KMS-11 (cell line): ENCODE measurements at regions not wholly inside any gene's neighbourhood (a gene's known extent, or its start where the extent isn't known, plus 50 kb on each side); places are given as distances from the start of the nearest gene placed in this dataset.

Experiments
- H2AFZ ChIP-seq: fragments of 200-600 bp; sonication (generic); 2 replicates; pipeline ENCODE4 v1.6.1; 2016; ENCODE audit warnings: antibody characterized with exemption, mixed run types, low read depth
- H3K27ac ChIP-seq: fragments of 200-600 bp; sonication (generic); 2 replicates; pipeline ENCODE4 v1.6.1; 2016; ENCODE audit warnings: mild to moderate bottlenecking, mixed run types
- H3K27me3 ChIP-seq: fragments of 200-600 bp; sonication (generic); 2 replicates; pipeline ENCODE4 v1.6.1; 2017; ENCODE audit warnings: mild to moderate bottlenecking, low read depth, mixed run types, moderate library complexity; ENCODE audit not compliant: insufficient read depth
- H3K36me3 ChIP-seq: fragments of 200-600 bp; sonication (generic); 2 replicates; pipeline ENCODE4 v1.6.1; 2017; ENCODE audit warnings: mild to moderate bottlenecking, mixed run types; ENCODE audit not compliant: insufficient read depth
- H3K4me1 ChIP-seq: fragments of 200-600 bp; sonication (generic); 2 replicates; pipeline ENCODE4 v1.6.1; 2016; ENCODE audit warnings: mild to moderate bottlenecking, low read depth, mixed run types; ENCODE audit not compliant: poor library complexity, severe bottlenecking
- H3K4me2 ChIP-seq: fragments of 200-600 bp; sonication (generic); 2 replicates; pipeline ENCODE4 v1.7.0; 2016; ENCODE audit warnings: mild to moderate bottlenecking, mixed run types
- H3K4me3 ChIP-seq: fragments of 200-600 bp; sonication (generic); IDR thresholded peaks from 2 replicates; pipeline ENCODE4 v1.6.1; 2017; ENCODE audit warnings: low read depth, low read length, mixed read lengths; ENCODE audit not compliant: insufficient read depth
- H3K79me2 ChIP-seq: fragments of 200-600 bp; sonication (generic); 2 replicates; pipeline ENCODE4 v1.6.1; 2016; ENCODE audit warnings: low read depth, mixed run types; ENCODE audit not compliant: insufficient read depth
- H3K9ac ChIP-seq: fragments of 200-600 bp; sonication (generic); 2 replicates; pipeline ENCODE4 v1.6.1; 2016; ENCODE audit warnings: mild to moderate bottlenecking, mixed run types
- H4K20me1 ChIP-seq: fragments of 200-600 bp; sonication (generic); 2 replicates; pipeline ENCODE4 v1.6.1; 2016; ENCODE audit warnings: mild to moderate bottlenecking, mixed run types; ENCODE audit not compliant: insufficient read depth
- CTCF ChIP-seq: fragments of 200-600 bp; sonication (generic); conservative IDR thresholded peaks from 2 replicates; pipeline ENCODE4 v1.6.1; 2017; ENCODE audit warnings: low read depth, mild to moderate bottlenecking, antibody characterized with exemption, low read length, moderate library complexity, mixed read lengths

DNA sequence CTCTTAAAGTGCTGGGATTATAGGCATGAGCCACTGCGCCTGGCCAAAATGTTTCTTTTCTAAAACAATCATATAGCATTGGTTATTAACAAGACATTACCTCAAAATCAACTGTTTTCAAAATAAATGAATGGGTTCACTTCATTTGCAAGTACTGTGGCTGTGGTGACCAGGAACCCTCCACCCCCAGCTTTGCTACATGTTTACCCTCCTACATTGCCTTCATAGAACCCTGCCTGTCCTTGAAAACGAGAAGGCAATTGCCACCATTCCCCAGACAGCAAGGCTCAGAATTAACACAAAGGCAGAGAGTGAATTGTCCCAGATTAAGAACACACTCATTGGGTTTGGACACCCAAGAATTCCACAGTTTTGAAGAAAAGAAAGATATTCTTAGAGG, 116.6 kb upstream of the LGSN start:
- Histone ChIP-seq H3K4me2 (no peak overlapping the region), H3K4me3 (no peak overlapping the region), H3K27ac (no peak overlapping the region), H3K27me3 (no peaks in the 10 kb centered on the region), H3K4me1 (no peaks in the 10 kb centered on the region), H2AFZ (no peak overlapping the region), H3K79me2 (no peaks in the 10 kb centered on the region), H3K36me3 (no peaks in the 10 kb centered on the region), H3K9ac (no peak overlapping the region), H4K20me1 (no peaks in the 10 kb centered on the region)
- TF ChIP-seq CTCF = no peak

GRCh38 chr6:63437058-63437457, 117.3 kb upstream of the LGSN start:
- Histone ChIP-seq H3K36me3 (no peaks in the 10 kb centered on the region), H3K4me2 (no peak overlapping the region), H4K20me1 (no peaks in the 10 kb centered on the region), H2AFZ (no peak overlapping the region), H3K4me3 (no peak overlapping the region), H3K27me3 (no peaks in the 10 kb centered on the region), H3K79me2 (no peaks in the 10 kb centered on the region), H3K4me1 (no peaks in the 10 kb centered on the region), H3K9ac (no peak overlapping the region), H3K27ac (no peak overlapping the region)
- TF ChIP-seq CTCF = no peak

GRCh38 chr6:63440057-63440456, 120.3 kb upstream of the LGSN start:
- no peak overlapping the region for H3K4me2 ChIP-seq
- H3K27ac ChIP-seq = no peak overlapping the region
- no peak for TF ChIP-seq CTCF
- H3K79me2 ChIP-seq = no peaks in the 10 kb centered on the region
- H3K4me3 ChIP-seq = no peak overlapping the region
- no peaks in the 10 kb centered on the region for H3K4me1 ChIP-seq
- H3K27me3 ChIP-seq = no peaks in the 10 kb centered on the region
- no peak overlapping the region for H3K9ac ChIP-seq
- no peaks in the 10 kb centered on the region for H4K20me1 ChIP-seq
- H3K36me3 ChIP-seq = no peaks in the 10 kb centered on the region
- no peak overlapping the region for H2AFZ ChIP-seq

DNA sequence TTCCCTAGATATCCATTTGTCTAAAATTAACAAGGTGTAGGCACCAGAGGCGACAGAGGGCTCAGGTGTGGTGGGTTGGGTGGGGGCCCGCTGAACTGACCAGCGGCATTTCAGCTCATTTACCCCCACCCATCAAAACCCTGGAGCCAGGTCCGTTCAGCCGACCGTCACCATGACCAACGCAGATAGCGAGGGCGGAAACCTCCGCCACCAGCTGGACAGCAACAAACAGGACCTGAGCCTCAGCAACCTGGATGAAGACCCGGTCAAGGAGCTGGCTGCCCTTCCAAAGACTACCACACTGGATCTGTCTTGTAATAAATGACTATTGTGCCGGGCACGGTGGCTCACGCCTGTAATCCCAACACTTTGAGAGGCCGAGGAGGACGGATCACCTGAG, 120.8 kb upstream of the LGSN start:
- Histone ChIP-seq H3K4me3 (no peak overlapping the region), H3K4me2 (no peak overlapping the region), H3K27ac (no peak overlapping the region)

More for the DNA sequence above, 120.8 kb upstream of the LGSN start:
- no peak overlapping the region for H2AFZ ChIP-seq
- H3K27me3 ChIP-seq = no peaks in the 10 kb centered on the region
- no peaks in the 10 kb centered on the region for H3K4me1 ChIP-seq
- no peaks in the 10 kb centered on the region for H3K36me3 ChIP-seq
- H3K9ac ChIP-seq = no peak overlapping the region
- no peak for TF ChIP-seq CTCF
- no peaks in the 10 kb centered on the region for H4K20me1 ChIP-seq
- H3K79me2 ChIP-seq = no peaks in the 10 kb centered on the region
